Fibroblast of skin of right biceps (primary cell): ENCODE measurements at regions not wholly inside any gene's neighbourhood (a gene's known extent, or its start where the extent isn't known, plus 50 kb on each side); places are given as distances from the start of the nearest gene placed in this dataset.

ENCODE experiments used
- DNase-seq: peaks from one replicate; pipeline ENCODE4 v3.0.0-alpha.2; 2013

- no peak for DNase-seq
Measured at GRCh38 chr3:168570404-168571155, 474.9 kb upstream of the GOLIM4 start.

DNA sequence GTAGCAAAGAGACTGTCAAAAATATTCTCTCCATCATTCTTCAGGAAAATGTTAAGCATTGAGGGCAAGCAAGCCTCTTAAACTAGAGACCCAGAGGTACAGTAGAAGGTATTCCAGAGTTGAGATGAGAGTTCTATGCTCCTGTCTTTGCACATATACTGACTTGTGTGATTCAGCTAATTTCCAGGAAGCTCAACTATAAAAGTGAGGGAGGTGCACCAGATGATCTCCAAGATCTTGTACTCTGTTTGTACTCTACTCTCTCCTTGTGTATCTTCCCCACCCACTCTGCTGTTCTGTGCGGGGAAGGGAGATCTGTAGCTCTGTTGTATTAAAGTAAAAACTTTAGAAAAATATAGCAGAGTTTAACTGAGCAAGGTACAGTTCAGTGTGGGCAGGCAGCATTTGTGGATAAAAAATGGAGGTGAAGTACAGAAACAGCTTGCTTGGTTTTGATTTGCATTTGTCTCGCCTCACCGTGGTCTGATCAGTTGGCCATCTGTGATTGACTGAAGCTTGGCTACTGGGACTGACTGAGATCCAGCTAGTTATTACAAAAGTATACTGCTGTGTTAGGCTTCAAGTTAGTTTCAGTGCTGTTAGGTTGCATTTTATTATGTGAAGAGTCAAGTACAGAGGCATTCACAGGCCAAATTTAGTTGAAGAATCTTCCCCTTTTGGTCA lies 463.1 kb upstream of the GOLIM4 start:
- DNase-seq, result no peak

DNA sequence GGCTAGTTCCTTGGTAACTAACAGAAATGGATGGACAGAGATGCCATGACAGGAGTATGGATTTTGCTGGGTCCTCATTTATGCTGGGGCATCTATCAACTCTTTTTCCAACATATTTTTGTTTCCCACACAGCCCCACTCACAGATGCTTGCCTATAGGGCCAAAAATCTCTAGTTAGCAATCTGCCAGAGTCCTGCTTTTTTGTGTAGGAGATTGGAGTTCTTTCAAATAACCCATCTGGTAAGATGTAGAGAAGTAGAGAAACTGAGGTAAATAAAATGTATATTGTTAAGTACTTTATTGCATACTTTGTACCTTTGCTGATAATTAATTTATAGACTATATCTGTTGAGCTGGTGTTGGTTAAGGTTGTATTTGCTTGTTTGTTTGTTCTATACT lies 456.5 kb upstream of the GOLIM4 start:
- DNase-seq, result no peak

DNA sequence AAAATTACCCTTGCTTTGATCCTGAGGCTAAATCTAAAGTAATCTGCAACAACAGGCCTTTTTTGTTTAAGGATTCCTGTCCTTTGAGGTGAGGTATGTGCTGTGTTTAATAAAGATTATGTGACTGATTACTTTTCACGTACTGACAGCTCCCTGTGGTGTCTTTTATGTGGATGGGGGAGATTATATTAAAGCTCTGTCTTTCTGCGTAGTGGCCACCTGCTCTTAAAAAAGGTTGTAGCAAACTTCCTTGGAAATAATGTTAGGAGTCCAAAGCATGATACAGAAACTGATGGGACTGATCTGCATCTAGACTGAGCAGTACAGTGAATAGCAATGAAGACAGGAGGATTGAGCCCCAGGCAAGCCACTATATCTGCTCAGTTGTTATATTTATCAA lies 453.0 kb upstream of the GOLIM4 start:
- DNase-seq, result no peak

DNA sequence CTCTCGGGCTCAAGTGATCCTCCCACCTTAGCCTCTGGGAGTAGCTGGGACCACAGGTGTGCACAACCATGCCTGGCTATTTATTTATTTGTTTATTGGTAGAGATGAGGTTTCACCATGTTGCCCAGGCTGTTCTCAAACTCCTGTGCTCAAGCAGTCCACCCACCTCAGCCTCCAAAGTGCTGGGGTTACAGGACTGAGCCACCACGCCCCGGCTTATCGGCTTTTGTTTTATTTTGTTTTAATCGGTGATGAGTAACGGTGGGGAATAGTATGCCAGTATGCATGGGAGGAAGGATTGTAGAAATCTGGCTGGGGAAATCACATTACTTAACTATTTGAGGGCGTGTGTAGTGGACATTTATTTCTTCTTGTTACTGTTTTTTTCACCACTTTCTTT lies 451.0 kb upstream of the GOLIM4 start:
- no peak for DNase-seq

DNA sequence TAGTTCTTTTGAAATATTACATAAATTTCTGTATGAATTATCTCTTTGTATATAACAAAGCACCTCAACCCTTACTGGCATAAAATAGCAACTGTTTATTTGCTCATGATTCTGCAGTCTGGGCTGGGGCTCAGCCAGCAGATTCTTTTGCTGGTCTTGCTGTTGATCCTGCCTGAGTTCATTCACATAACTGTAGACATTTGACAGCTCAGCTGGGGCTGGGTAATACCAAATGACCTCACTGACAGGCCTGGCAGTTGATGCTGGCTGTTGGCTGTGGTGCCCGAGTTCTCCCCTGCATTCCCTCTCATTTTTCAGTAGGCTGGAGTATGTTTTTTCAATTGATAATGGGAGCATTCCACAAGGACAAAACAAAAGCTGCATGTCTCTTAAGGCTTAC lies 449.9 kb upstream of the GOLIM4 start:
- no peak for DNase-seq

- no peak for DNase-seq
Measured at GRCh38 chr3:168544097-168544957, 448.6 kb upstream of the GOLIM4 start.

DNA sequence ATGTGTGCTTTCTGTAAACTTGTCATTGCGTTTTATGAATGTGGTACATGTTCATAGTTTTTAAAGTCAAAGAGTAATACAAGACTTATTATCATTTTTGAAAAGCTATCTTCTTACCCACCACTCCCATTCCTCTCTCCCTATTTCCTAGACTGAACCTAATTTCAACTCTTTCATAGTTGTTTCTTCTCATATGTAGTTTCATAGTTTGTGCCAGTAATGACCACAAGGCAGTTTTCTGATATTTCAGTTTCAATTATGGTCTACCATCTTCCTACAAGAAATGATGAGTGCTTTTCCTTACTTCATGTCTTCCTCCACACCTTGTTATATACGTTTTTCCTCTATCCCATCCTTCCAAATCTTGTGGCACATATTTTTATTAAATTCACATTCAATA lies 445.0 kb upstream of the GOLIM4 start:
- no peak for DNase-seq

DNA sequence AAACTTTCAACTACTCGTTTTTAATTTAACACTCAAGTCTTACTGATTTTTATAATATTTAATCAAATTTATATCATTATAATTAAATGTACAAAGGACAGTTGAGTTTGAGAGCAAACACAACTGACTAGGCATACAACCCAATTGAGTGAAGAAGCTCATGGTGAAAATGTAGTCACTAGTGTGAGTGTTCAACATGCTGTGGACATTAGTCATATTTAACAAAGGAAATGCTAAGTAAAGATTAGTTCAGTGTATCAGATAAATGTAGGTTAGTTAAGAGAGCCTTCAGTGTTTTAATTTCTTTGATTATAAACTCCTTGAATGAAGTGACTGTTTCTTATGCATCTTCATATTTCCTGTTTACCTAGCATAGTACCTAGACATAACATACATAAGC lies 444.2 kb upstream of the GOLIM4 start:
- no peak for DNase-seq

DNA sequence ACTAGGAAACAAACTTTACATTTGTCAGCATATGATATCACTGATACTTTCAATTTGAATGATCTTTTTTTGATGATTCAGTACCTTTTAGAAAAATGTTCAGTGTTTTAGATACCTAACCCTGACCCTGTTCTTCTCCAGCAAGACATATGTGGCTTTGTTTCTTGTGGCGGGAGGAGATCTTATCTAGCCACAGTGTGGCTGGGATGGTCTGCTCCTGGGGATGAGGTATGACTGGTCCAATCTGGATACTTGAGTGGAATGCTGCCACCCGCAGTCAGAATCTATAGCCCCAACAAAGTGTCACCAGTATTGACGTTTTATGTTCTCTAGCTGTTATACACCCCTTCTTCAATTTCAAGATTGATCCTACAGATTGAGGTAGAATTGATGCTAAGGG lies 439.0 kb upstream of the GOLIM4 start:
- DNase-seq, result no peak

GRCh38 chr3:168533600-168533999 lies 437.9 kb upstream of the GOLIM4 start:
- no peak for DNase-seq

GRCh38 chr3:168532135-168532534 lies 436.4 kb upstream of the GOLIM4 start:
- DNase-seq, result no peak

GRCh38 chr3:168531116-168531515 lies 435.4 kb upstream of the GOLIM4 start:
- DNase-seq, result no peak

DNA sequence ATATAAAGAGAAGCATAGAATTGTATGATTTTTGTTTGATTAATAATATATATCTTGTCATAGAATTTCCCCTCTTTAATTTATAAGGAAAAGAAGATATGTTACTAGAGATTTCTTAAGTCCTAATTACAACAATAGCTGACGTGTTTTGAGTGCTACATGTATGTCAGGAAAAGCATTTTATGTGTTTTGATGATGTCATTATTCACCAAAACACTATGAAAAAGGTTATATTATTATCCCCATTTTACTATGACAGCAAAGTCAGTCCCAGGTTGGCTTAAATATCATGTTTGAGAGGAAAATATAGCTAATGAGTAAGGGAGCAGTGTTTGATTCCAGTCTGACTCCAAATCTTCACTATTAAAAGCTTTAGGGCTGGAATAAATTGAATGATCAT lies 428.4 kb upstream of the GOLIM4 start:
- DNase-seq, result no peak

GRCh38 chr3:168517249-168518071 lies 421.7 kb upstream of the GOLIM4 start:
- DNase-seq, result no peak

DNA sequence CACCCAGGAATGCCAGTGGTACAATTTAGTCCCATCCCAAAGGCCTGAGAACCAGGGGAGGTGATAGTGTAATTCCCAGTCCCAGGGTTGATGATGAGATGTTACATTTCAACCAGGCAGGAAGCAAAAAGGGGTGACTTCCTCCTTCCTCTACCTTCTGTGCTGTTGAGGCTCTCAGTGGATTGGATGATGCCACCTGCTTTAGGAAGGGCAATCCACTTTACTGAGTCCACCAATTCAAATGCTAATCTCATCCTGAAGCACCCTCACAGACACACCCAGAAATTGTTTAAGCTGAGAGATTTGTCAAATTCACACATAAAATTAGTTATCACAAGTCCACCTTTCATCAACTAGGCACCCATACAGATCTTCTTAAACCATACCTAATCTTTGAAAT lies 418.5 kb upstream of the GOLIM4 start:
- no peak for DNase-seq

DNA sequence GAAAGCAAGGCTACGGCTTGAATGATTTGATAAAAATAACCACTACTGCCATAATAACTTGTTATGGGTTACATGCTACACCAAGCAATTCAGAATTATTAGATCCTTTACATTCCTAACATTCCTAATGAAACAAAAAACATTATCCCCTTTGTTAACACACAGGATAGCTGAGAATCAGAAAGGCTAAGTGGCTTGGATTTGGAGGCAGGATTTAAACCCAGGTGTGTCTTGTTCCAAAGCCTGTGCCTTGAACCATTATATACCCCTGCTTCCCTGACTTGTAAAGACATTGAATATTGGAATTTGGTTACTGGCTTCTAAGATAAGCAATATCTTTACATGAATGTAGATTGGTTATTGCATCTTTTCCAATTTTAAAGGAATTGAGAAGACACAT lies 417.1 kb upstream of the GOLIM4 start:
- no peak for DNase-seq

DNA sequence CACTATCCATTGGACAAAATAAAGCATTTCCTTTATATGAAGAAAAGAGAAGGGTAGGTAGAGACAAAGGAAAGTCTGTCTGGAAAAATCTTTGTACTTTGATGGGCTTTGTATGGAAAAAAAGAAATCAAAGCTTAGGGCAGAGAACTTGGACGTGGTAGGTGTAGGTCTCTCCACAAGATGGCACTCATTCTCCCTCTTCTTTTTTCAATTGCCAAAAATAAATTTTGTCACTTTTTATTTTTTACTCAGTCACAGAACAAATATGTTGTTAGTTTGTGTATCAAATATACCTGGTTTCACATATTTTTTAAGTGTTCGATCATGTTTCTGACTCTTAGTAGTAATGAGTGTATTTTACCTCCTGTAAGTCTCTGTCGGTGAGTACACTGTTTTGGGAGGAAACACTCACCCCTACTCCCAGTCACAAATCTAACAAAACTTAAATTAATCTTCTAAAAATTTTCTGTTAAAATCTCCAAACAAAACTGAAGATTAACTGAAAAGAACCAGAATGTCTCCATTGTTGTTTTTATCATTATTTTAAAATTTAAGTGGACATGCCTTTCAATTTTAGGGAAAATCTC lies 415.8 kb upstream of the GOLIM4 start:
- no peak for DNase-seq

- DNase-seq, result no peak
Measured at GRCh38 chr3:168506589-168506988, 410.9 kb upstream of the GOLIM4 start.

DNA sequence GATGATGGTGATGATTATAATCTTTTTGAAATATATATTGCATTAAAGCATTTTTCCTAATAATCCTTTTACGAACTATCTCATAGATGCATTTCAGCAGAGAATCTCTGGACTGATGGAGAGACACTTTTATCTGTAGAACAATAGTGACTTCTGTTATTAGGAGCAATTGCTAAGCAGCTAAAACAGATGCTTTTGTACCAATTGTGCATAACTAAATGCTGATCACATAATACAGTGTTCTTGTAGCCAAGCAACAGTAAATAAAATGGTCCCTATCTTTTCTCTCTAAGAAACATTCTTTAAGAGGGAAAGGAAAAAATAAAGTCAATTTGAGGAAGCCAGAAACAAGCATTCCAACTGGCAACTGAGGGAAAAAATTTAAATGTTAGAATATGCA lies 405.8 kb upstream of the GOLIM4 start:
- no peak for DNase-seq

DNA sequence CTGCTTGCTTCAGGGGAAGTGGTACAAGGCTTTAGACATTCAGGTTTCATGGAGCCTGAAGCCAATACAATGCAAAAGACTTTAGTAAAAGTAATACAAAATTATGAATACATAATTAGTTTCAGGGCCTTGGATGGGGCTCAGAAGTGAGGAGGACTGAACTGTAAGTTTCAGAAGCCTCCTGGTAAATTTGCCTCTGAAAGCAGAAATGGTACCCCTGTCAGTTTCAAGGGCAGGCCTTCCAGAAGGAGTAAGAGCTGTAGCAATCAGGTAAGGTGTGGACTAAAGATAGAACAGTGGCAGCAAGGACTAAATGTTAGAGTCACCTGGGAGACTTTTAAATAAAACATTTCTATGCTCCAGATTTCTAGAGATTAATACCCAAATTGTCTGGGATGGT lies 402.5 kb upstream of the GOLIM4 start:
- no peak for DNase-seq

GRCh38 chr3:168497741-168498140 lies 402.0 kb upstream of the GOLIM4 start:
- DNase-seq, result no peak

DNA sequence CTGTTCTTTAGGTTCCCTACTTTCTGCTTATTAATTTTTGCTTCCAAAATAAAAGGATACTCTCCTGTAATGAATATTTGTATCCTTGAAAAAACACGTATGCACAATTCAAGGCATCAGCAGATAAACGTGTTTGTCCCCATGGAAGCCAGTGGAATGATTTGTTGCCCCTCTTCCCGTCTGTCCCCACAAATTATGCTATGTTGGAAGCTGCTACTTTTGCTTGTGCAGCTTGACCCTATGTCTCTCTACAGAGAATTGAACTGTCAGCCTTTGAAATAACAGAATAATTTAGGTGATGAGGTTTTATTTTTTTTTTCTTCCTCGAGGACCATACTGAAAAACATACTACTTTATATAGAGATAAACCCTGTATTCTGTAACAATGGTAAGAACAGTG lies 401.5 kb upstream of the GOLIM4 start:
- no peak for DNase-seq
